Gastroesophageal sphincter (tissue), 3 donors: ENCODE measurements at regions not wholly inside any gene's neighbourhood (a gene's known extent, or its start where the extent isn't known, plus 50 kb on each side); places are given as distances from the start of the nearest gene placed in this dataset.

ENCODE experiments used
- CTCF ChIP-seq, 4 experiments: fragments of 200-600 bp in 2 of 4; fragments of 450-650 bp in 2 of 4; sonication (generic) in 1 of 4; IDR thresholded peaks; one replicate each; pipeline ENCODE4 v1.5.1; 2017 to 2019; ENCODE audit warnings: antibody characterized with exemption in 4 of 4, mild to moderate bottlenecking in 2 of 4, moderate library complexity in 2 of 4
- EP300 ChIP-seq: sonication (generic); formaldehyde crosslinking; IDR thresholded peaks from one replicate; pipeline ENCODE4 v1.6.1; 2017; ENCODE audit warnings: antibody characterized with exemption, mild to moderate bottlenecking
- POLR2A ChIP-seq, 2 donors: fragments of 450-650 bp; IDR thresholded peaks; one replicate each; pipeline ENCODE4 v1.6.1; 2017; ENCODE audit warnings: antibody characterized with exemption in 2 of 2, mild to moderate bottlenecking in 2 of 2, moderate library complexity in 1 of 2
- POLR2AphosphoS5 ChIP-seq: sonication (generic); formaldehyde crosslinking; IDR thresholded peaks from one replicate; pipeline ENCODE4 v1.6.1; 2017; ENCODE audit warnings: antibody characterized with exemption

- TF ChIP-seq POLR2AphosphoS5, result no peak
- TF ChIP-seq EP300, result no peak
- TF ChIP-seq CTCF (IDR thresholded peaks at IDR 0.05), result no peak
- no peak for TF ChIP-seq POLR2A (IDR thresholded peaks at IDR 0.05)
Measured at GRCh38 chr3:101978348-101978747, 129.0 kb downstream of the NFKBIZ start.
